ENCODE measurements at regions not wholly inside any gene's neighbourhood (a gene's known extent, or its start where the extent isn't known, plus 50 kb on each side); places are given as distances from the start of the nearest gene placed in this dataset.
"Not testable (repeated sequence)": the region's sequence is repeated elsewhere in the genome, so short reads cannot be mapped to it uniquely, and the experiment has no call there.

GRCh38 chr21:35737449-35737848 is 322.9 kb downstream of the SETD4 start:
- DNase-seq = no peak

DNA sequence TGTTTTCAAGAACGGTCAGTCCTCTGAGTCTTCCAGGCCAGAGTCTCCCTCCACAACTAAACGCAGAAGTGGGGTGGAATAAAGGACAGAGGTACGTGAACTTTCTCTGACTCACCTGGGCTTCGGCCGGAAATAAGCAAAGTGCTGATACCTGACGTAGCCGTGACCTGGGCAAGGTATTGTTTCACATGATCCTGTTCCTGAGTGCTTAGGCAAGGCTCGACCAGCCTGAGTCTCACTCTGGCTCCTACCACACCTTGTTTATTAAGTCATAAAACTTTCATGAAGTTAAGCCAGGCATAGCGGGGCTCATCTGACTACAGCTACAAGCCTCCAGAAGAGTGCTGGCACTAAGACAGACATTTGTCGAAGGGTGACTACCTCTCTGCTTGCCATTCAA is 327.5 kb downstream of the SETD4 start:
- DNase-seq = no peak

DNA sequence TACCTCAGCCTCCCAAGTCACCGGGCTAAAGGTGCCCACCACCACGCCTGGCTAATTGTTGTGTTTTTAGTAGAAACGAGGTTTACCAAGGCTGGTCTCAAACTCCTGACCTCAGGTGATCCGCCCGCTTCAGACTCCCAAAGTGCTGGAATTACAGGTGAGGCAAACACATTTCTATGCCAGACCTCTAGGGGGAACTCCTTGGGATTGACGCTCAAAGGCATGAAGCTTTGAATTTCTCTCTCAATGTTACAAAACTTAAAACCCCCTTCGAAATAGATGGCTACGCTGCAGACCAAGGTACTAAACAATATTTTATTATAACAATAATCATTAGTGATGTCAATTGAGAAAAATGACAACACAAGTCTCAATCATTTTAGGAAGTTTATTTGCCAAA is 330.0 kb downstream of the SETD4 start:
- no peak for DNase-seq

DNA sequence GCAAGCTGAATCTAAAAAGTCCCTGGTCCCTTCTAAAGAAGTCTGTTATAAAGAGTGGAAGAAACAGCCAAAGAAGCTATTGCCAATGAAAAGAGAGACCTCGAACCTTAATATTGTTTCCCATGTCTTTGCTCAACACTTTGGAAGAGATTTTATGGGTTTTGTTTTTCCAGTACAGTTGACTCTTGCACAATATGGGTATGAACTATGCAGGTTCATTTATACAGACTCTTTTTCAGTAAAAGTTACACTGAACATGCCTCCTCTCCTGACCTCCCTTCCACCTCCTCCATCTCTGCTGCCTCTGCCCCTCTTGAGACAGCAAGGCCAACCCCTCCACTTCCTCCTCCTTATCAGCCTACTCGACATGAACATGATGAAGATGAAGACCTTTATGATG is 332.5 kb downstream of the SETD4 start:
- no peak for DNase-seq

DNA sequence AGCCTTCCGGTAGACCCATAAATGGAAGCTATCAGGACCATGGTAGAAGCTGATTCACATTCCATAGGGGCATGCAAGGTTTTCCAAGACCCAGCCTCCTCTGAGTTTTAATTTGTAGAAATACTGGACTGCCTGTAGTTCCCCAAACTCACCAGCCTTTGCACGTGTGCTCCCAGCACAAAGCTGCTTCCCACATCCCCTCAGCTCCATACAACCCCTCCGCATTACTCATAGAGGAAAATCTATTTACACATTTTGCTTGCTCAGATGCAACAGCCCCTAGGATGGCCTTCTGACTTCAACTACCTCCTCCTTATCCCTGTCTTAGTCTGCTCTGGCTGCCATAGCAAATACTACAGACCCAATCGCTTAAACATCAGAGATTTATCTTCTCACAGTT is 336.2 kb downstream of the SETD4 start:
- no peak for DNase-seq

DNA sequence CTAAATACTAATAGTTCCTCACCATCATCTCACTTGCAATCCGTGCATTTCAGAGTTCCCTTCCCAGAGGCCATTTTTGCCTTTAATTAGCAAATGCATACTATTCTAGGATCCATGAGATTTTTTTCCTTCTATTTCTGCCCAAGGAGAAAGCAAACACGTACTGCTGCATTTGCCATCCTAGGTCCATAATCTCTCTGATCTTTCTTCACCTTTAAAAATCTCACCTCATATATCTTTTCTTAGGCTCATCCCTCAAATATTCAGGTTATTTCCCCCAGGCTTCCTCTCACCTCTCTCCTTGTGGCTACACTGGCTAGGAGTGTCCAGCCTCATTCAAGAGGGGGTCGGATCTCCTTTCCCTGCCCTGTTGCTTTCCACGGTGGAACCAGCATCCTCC is 338.6 kb downstream of the SETD4 start:
- DNase-seq = no peak

GRCh38 chr21:35720208-35720731 is 340.1 kb downstream of the SETD4 start:
- no peak for DNase-seq

DNA sequence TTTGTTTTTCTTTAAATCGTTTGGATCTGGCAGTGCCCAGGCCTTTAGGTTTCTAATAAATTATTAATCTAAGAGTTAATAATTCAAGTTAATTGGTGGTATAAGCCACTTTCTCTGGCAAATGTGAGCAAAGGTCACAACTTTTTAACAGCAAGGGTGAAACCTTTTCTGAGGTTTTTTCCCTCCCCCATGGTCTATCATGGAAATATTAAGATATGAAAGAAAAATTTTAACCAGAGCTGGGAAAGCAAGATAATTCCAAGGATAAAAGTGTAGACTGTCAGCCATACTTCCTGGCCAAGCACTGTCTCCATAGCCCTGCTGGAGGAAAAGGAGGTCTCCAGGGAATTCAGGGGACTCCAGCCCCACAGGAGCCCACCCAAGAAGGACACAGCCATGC is 341.2 kb downstream of the SETD4 start:
- no peak for DNase-seq

- DNase-seq = no peak
These were observed 343.3 kb downstream of the SETD4 start for GRCh38 chr21:35716876-35717565.

DNA sequence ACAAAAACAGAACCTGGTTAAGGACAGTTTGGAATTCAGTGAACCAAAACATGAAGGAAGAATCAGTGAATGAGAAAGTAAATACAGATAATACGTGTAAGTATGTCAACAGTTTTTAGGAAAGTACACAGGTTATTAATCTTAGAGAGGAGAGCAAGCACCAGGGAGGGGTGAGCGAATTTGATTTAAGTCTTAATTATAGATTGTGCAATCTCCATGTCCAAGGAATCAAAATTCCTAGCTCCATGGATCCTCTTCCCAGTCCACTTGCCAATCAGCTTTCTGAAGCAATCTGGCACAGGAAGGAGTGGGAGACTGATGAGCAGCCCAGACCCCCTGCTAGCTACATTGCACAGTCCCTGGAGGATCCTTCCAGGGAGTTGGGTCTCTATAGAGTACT is 346.4 kb downstream of the SETD4 start:
- no peak for DNase-seq

GRCh38 chr21:35711661-35712060 is 348.7 kb downstream of the SETD4 start:
- DNase-seq = no peak

- no peak for DNase-seq
These were observed 349.1 kb downstream of the SETD4 start for GRCh38 chr21:35711213-35711612.

DNA sequence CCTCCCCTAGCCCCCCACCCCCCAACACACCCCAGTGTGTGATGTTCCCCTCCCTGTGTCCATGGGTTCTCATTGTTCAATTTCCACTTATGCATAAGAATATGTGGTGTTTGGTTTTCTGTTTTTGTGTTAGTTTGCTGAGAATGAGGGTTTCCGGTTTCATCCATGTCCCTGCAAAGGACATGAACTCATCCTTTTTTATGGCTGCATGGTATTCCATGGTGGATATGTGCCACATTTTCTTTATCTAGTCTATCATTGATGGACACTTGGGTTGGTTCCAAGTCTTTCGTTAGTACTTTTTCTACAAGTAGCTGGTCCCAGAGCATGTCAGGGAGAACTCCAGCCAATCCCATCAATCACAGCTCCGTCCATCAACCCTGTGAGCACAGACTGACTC is 350.3 kb downstream of the SETD4 start:
- not testable (repeated sequence) for DNase-seq

DNA sequence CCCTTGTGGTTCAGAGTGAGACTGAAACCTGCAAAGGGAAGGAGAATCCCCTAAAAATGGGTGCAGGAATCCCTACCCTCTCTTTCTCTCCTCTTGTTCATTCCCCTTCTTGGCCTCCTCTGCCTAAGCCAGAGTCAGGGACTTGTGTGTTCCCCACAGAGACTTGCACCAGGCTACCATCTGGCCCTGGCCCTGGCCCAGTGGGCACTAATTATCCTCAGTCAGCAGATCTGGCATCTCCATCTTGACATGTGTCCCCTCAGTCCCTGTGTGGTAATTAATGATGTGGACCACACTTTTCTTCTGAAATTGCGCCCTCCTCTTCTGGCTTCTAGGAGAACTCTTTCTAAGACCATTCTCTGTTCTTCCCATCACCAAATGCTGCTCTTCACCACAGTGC is 354.4 kb downstream of the SETD4 start:
- DNase-seq = no peak

- DNase-seq = no peak
These were observed 355.0 kb downstream of the SETD4 start for GRCh38 chr21:35705237-35705887.

DNA sequence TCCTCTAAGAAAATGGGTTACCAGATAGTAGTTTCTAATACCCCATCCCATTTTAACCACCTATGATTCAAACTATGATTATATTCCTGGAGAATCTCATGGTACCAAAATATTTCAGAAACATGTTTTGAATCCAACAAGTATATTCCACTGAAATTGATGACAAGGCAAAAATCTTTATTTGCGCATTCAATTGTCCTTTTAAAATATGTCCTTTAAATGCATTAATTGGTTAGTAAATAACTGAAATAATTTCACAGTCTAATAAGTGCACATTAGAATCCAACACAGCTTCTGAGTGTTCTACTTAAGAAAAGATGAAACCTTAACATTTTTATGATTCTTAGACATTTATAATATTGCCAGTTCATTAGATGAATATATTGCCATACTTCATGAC is 356.6 kb downstream of the SETD4 start:
- no peak for DNase-seq

GRCh38 chr21:35699361-35699760 is 361.0 kb downstream of the SETD4 start:
- DNase-seq = no peak

- no peak for DNase-seq
These were observed 363.0 kb downstream of the SETD4 start for GRCh38 chr21:35697321-35697808.

DNA sequence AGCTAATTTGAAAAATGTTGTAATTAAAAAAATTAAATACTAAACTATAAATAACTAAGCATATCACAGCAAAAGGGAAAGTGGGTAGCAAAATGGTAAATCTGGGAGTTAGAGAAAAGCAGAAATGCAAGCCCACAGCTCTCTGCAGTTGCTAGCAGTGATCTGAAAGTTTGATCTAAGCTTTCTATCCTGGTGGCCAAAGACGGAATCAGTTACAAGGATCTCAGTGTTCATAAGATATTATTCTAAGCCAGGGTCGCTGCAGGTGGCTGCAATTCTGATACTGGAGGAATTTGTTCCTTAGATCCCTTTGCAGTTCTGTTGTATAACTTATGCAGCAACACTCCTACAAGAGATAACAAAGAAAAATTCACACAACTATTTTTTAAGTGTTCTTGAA is 363.7 kb downstream of the SETD4 start:
- no peak for DNase-seq

- no peak for DNase-seq
These were observed 368.0 kb downstream of the SETD4 start for GRCh38 chr21:35692311-35692710.

DNA sequence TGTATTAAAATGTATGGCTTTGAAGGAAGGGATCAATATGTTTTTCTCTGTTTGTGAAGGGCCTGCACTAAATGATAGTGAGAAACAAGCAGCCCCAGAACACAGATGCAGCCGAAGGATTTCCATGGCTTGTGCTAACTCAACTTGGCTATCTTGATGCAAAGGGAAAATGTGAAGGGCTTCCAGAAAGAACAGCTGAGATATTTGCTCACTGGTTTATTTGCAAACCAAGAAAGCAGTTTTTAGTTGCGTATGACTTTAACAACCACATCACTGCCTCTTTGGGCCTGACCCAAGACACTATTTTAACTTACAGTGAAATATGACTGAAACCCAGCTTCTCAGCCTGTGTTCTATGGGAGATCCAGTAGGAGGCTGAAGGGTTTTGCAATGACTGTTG is 369.9 kb downstream of the SETD4 start:
- no peak for DNase-seq

GRCh38 chr21:35686156-35686555 is 374.2 kb downstream of the SETD4 start:
- no peak for DNase-seq

- no peak for DNase-seq
These were observed 376.5 kb downstream of the SETD4 start for GRCh38 chr21:35683664-35684304.

GRCh38 chr21:35682904-35683549 is 377.3 kb downstream of the SETD4 start:
- no peak for DNase-seq

Measured in activated CD4-positive, CD25-positive, alpha-beta regulatory T cell treated with anti-CD3 and anti-CD28 coated beads, Interleukin-2, amount 50 U/mL, for 72 hours (primary cell).